HL-60 (cell line): ENCODE measurements at regions not wholly inside any gene's neighbourhood (a gene's known extent, or its start where the extent isn't known, plus 50 kb on each side); places are given as distances from the start of the nearest gene placed in this dataset.

Source experiments
- DNase-seq, 2 experiments: peaks; one replicate each; pipeline ENCODE4 v3.0.0-alpha.2; 2010 to 2020; ENCODE audit warnings: low read depth in 1 of 2, low spot score in 1 of 2
- H3K27ac ChIP-seq: fragments of 250-450 bp; sonication (Bioruptor Pico); replicated peaks from 2 replicates; pipeline ENCODE4 v1.5.1; 2020; ENCODE audit warnings: mild to moderate bottlenecking, moderate library complexity
- H3K27me3 ChIP-seq: fragments of 250-450 bp; sonication (Bioruptor Pico); 2 replicates; pipeline ENCODE4 v1.5.1; 2021; ENCODE audit warnings: mild to moderate bottlenecking, moderate library complexity; ENCODE audit not compliant: insufficient read depth, poor library complexity, severe bottlenecking
- H3K4me3 ChIP-seq: replicated peaks from 2 replicates; pipeline ENCODE4 v1.5.1; 2011; ENCODE audit warnings: mild to moderate bottlenecking, control low read depth, low read length; ENCODE audit not compliant: insufficient read depth
- GABPA ChIP-seq: IDR thresholded peaks from 2 replicates; pipeline ENCODE4 v1.6.1; 2012; ENCODE audit warnings: low read depth
- POLR2AphosphoS5 ChIP-seq: IDR thresholded peaks from 2 replicates; pipeline ENCODE4 v1.6.1; 2012; ENCODE audit warnings: low read depth
- SPI1 ChIP-seq: IDR thresholded peaks from 2 replicates; pipeline ENCODE4 v1.6.1; 2012; ENCODE audit warnings: low read depth, mild to moderate bottlenecking, borderline replicate concordance
- TF ChIP-seq, protein P1 (sequence below): IDR thresholded peaks from 2 replicates; pipeline ENCODE4 v1.6.1; 2012; ENCODE audit warnings: low read depth; ENCODE audit not compliant: insufficient replicate concordance
- TF ChIP-seq, protein P2 (sequence below): IDR thresholded peaks from one replicate; pipeline ENCODE4 v1.5.1; 2011; ENCODE audit warnings: low read length, control low read depth, inconsistent platforms; ENCODE audit not compliant: insufficient read depth

DNA sequence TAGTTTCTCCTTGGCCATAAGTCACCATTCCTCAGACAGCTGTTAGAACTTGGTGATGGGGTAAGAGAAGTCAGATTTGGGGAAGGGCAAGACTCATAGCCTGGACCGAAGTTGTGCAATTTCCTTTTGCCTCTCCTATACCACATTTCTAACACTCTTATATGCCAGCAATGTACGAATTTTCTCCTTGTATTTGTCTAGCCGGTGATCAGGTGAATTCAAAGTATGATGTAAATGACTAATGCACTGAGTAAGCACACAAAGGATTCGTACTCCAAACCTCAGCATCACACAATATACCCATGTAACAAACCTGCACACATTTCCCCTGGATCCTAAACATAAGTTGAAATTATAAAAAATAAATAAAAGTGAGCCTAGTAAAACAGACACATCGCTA is 1143.5 kb upstream of the CELF4 start:
- no peak overlapping the region for H3K4me3 ChIP-seq
- DNase-seq: no peak
- no peaks in the 10 kb centered on the region for H3K27me3 ChIP-seq
- no peak overlapping the region for H3K27ac ChIP-seq
- no peak for TF ChIP-seq GABPA
- TF ChIP-seq, protein P1, sequence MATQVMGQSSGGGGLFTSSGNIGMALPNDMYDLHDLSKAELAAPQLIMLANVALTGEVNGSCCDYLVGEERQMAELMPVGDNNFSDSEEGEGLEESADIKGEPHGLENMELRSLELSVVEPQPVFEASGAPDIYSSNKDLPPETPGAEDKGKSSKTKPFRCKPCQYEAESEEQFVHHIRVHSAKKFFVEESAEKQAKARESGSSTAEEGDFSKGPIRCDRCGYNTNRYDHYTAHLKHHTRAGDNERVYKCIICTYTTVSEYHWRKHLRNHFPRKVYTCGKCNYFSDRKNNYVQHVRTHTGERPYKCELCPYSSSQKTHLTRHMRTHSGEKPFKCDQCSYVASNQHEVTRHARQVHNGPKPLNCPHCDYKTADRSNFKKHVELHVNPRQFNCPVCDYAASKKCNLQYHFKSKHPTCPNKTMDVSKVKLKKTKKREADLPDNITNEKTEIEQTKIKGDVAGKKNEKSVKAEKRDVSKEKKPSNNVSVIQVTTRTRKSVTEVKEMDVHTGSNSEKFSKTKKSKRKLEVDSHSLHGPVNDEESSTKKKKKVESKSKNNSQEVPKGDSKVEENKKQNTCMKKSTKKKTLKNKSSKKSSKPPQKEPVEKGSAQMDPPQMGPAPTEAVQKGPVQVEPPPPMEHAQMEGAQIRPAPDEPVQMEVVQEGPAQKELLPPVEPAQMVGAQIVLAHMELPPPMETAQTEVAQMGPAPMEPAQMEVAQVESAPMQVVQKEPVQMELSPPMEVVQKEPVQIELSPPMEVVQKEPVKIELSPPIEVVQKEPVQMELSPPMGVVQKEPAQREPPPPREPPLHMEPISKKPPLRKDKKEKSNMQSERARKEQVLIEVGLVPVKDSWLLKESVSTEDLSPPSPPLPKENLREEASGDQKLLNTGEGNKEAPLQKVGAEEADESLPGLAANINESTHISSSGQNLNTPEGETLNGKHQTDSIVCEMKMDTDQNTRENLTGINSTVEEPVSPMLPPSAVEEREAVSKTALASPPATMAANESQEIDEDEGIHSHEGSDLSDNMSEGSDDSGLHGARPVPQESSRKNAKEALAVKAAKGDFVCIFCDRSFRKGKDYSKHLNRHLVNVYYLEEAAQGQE: no peak
- no peak for TF ChIP-seq POLR2AphosphoS5
- TF ChIP-seq SPI1: no peak
- TF ChIP-seq, protein P2, sequence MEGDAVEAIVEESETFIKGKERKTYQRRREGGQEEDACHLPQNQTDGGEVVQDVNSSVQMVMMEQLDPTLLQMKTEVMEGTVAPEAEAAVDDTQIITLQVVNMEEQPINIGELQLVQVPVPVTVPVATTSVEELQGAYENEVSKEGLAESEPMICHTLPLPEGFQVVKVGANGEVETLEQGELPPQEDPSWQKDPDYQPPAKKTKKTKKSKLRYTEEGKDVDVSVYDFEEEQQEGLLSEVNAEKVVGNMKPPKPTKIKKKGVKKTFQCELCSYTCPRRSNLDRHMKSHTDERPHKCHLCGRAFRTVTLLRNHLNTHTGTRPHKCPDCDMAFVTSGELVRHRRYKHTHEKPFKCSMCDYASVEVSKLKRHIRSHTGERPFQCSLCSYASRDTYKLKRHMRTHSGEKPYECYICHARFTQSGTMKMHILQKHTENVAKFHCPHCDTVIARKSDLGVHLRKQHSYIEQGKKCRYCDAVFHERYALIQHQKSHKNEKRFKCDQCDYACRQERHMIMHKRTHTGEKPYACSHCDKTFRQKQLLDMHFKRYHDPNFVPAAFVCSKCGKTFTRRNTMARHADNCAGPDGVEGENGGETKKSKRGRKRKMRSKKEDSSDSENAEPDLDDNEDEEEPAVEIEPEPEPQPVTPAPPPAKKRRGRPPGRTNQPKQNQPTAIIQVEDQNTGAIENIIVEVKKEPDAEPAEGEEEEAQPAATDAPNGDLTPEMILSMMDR: no peak

DNA sequence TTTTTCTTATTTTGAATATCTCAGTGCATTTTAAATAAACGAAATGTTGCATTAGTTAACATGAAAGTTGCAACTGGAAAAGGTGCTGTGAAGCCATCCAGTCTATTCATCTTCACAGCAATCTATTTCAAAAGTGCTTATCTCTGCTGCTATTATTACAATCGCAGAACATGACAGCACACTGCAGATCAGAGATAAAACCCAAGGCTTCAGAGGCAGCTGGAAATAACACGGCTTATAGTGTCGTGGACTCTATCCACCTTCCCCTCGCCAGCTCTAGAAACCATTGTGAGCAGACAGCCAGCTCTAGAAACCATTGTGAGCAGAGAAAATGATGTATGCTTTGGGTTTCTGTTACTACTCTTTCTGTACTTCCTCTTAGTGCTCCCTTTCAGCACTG is 1140.8 kb upstream of the CELF4 start:
- TF ChIP-seq, protein P1: no peak
- TF ChIP-seq POLR2AphosphoS5 (no peak), GABPA (no peak), SPI1 (no peak)
- TF ChIP-seq, protein P2: no peak
- no peak overlapping the region for H3K27ac ChIP-seq
- H3K4me3 ChIP-seq: no peak overlapping the region
- H3K27me3 ChIP-seq: no peaks in the 10 kb centered on the region
- DNase-seq: no peak

DNA sequence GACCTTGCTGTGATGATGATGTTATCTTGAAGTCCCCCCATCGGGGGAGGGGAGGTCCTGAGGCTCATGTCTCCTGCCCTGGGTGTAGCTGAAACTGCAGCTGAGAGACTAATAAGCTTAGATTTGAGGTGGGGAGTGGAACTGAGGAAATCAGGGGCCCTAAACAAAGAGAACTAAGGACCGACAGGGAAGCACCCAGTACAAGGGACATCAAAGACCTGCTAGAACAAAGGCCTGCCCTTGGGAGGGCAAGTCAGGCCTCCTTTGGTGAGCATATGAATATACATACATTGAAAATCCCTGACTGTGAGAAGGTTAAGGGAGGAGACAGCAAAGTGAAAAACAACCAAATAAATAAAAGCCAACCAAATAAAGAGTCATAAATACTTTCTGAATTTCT is 1132.5 kb upstream of the CELF4 start:
- Histone ChIP-seq H3K27ac (no peak overlapping the region), H3K27me3 (no peaks in the 10 kb centered on the region), H3K4me3 (no peak overlapping the region)
- TF ChIP-seq POLR2AphosphoS5 (no peak), SPI1 (no peak), GABPA (no peak)
- TF ChIP-seq, protein P2: no peak
- TF ChIP-seq, protein P1: no peak
- no peak for DNase-seq
